NCI-H345 treated with DMSO at 0.1 percent for 48 hours (cell line): ENCODE measurements at regions not wholly inside any gene's neighbourhood (a gene's known extent, or its start where the extent isn't known, plus 50 kb on each side); places are given as distances from the start of the nearest gene placed in this dataset.
A peak's percentile ranks its signal among the peaks of the same experiment; 100 is the strongest.

Source experiments
- DNase-seq: peaks from one replicate; lab custom pipeline; 2025; ENCODE audit not compliant: unreplicated experiment; lab: John Stamatoyannopoulos, UW

DNA sequence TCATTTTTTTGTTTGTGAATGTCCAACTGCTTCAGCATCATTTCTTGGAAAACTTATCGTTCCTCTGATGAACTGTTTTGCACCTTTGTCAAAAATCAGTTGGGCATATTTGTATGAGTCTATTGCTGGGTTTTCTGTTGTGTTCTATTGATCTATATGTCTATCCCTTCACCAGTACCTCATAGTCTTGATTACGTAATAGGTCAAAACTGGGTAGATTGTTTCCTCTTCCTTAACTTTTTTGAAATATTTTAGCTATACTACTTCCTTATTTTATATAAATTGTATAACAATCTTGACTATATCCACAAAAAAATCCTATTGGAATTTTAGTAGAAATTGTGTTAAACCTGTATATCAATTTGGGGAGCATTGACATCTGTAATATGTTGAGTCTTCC, 104.1 kb upstream of the PALS2 start:
- no peak for DNase-seq

DNA sequence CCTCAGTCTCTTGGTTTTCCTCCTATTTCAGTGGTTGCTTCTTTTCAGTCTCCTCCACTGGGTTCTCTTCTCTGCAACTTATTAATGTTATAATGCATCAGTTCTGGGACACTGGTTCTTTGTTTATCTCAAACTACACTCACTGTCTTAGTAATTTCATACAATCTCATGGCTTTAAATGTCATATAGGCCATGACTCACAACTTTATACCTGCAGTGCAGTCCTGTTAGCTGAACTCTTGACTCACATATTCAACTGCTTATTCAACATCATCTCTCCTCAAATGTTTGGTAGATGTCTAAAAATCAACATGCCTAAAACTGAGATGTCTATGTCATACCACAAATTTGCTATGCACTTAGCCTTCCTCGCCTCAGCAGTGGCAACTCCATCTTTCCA, 101.2 kb upstream of the PALS2 start:
- no peak for DNase-seq

DNA sequence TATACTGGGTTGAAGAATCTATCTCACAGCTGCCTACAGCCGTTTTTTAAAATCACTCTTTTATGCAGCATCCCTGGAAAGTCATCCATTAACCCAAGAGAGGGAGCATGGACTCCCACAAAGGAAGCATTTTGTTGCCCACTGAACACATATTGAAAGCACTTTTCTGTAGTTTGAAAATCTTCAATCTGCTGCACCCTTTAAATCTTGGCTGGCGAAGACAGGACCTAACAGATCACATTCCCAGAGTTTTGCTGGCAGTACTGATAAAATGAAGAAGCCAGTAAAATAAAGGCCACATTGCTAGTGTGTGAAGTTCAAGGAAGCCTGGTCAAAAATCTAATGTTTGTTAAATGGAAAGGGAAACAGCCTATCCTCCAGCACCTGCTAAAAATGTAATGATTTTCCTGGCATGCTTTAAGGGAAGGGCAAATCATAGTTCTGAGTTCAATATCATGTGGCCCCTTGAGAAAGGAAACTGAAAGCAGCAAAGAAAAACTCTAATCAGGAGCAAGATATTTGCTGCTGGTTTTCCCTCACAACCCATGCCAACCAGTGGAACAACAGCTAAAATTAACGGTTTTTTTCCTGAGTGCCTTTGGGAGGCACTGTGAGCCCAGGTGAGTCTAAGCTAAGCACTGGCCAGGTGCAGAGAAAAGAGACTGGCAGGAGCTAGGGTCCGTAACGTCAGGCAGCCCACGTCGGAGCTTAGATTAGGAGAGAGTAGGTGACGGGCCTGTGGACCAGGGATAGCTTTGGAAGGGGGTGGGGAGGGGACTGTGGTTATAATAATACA, 97.9 kb upstream of the PALS2 start:
- DNase-seq, result no peak

DNA sequence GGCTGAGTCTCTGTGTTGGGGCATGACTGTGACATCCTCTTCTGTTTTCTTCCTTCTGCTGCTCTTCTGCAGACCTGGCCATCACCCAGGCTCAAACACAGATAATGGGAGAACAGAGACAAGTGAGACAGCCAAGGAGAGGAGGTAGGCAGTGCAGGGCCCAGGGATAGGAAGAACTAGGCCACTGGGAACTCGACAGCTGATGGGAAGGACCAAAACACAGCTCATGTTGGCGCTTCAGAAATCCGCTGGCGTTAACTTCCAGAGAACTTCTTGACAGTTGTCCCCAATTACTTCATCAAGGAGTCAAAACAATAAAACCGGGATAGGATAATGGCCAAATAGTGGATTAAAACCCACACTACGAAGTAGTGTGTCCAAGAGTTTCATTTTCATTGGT, 97.0 kb upstream of the PALS2 start:
- DNase-seq, result no peak

DNA sequence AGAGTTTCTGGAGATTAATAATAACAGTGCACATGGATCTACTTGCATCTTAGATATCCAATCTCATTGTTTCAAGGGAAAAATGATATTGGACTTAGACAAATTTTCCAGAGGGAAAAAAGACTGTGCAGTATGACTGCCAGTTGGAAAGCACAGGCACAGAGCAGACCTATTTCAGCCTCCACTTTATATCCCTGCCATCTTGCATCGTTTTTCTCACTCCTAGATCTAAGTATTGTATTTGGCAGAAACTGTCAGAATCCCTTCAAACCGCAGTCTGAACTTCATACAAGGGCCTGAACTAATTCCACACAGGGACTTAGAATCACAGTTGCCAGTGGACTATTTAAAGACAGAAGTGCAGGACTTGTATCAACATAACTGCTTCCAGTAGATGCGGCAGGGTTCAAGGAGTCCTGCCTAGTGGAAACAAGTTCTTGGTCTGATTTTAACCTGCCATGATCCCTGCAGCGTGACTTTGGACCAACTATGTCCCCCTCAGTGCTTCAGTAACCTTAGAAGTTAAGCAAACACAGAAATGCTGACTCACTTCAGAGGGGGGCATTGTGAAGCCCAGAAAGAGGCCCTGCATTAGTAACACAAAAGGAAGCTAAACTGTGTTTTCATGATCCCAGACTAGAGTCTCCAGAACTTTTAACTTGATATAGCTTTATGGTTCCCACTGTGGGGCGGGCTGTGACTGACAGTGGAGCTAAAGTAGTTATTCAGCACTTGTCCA, 95.7 kb upstream of the PALS2 start:
- DNase-seq, result peak; percentile 60

DNA sequence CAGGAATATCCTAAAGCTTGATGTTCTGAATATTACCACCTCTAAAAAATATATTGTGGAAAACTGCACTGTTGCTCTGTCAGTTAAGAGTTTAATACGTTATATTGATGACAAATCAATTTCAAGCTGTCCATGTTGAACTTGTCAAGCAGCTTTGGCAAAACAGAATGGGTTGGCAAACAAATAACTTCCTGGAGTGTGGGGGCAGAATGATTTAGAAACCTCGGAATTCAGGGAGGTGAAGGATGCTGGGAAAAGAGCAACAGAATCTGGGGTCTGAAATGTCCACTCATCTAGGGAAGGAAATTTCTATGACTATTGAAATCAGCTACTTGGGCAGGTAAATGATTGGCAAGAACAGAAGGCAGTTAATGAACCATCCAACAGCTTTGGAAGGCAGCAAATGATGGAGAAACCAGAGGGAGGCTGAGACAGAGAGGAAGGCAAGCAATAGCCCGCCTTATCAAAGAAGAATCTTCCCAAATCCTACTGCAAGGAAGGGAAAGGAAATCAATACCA, 95.1 kb upstream of the PALS2 start:
- DNase-seq, result peak; percentile 60

DNA sequence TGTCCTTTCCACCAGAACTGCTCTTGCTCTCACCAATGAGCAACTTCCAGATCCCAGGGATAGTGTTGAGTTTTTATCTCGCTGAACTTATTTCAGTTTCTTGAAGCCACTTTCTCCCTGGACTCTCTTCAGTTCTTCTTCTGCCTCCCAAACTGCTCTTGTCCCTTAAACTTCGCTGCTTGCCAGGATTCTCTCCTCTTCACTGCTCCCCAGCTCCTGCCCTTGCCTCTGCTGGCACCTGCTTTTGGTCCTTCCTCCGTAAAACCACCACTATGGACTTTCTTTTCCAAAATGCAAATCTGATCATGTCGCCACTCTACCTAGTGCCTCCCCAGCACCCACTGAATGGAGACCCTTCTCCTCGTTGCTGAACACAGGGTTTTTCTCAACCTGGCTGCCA, 92.8 kb upstream of the PALS2 start:
- no peak for DNase-seq

DNA sequence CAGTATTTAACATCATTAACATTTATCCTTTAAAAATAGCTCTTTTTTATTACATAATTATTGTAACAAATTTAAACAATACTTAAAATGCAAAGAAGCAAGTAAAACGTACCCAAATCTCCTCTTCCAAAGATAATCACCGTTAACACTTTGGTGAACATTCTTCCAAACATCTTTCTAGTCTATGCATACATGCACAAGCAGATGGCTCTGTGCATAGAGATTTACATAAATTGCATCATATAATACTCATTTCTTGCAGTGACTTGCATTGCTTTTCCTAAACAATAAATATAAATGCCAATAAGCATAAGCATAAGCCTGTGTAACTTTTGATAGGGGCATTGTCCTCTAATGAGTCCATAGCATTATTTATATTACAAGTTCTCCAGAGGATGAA, 89.4 kb upstream of the PALS2 start:
- no peak for DNase-seq

DNA sequence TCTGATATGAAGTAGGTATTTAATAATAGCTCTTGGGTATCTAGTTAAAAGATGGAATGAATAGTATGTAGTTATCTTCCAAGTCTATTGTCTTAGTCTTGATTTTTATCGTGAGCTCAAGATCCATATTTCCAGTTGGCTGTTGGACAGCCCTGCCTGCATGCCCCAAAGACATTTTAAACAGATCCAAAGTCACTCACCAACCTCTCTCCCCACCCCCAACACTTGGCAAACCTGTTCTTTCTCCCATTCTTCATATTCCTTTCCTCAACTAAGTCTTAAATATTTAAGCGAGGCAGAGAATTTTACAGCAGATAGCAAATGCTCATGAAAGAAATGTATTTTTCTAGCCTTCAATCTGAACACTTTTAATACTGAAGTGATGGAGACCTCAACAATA, 80.7 kb upstream of the PALS2 start:
- no peak for DNase-seq

DNA sequence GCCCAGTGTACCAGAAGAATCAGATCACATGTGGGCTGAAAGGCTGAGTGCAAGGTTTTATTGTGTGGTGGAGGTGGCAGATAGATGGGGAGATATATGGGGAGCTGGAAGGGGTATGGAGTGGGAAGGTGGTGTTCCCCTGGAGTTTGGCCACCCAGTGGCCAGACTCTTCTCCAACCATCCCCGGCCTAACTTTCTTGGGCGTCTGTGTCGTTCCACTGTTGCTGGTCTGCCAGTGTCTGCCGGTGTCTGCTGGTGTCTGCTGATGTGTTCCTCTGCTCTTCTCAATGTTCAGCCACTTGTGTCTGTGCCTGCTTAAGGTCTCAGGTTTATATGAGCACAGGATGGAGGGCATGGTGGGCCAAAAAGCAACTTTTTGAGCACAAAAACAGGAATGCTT, 78.4 kb upstream of the PALS2 start:
- no peak for DNase-seq

DNA sequence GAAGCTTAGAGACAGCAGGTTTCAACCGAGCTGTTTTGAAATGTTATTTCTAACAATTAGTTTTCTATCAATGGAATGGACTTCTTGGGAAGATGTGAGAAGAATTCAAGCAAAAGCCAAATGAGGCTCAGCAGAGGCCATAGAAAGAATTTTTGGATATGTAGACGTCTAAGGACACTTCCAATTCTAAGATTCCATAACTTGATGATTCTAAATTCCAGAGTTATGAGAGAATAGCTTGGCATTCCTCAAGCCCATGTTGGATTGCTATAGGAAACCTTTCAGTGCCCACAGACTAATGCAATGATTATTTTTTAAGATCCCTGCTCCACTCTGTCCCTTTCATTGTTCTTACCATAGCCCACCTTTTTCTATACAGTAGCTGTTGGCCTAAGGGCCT, 77.2 kb upstream of the PALS2 start:
- DNase-seq, result no peak

DNA sequence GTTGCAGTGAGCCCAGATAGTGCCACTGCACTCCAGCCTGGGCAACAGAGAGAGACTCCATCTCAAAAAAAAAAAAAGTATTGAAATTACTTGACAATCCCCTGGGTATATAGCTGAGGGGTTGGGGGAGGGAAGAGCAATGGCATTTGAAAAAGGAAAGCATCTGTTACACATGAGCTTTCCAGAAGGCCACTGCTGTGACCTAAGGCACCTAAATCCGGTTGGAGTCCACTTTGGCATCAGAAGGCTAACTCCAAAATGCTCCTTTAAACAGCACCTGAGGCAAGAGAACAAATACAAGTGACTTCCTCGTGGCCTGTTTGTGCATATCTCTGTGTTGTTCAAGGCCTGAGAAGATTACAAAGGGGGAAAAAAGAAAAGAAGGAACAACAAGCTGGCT, 74.8 kb upstream of the PALS2 start:
- no peak for DNase-seq

DNA sequence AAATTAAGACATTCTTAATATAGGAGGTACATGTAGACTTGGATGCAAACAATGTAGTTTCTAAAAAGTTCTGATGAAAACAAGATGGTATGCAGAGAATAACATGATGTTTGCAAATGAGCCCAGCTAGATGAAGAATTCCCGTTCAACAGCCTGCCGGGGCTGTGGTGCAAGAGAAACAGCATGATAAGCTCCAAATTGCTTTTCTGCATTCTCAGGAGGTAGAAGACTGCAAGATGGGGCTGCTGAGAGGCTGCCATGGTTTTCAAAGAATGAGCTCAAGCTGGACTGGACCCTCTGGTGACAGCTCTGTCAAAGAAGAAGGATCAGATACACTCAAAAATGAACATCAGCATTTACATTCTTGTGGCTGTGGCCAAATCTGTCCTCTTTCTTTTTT, 73.4 kb upstream of the PALS2 start:
- no peak for DNase-seq

DNA sequence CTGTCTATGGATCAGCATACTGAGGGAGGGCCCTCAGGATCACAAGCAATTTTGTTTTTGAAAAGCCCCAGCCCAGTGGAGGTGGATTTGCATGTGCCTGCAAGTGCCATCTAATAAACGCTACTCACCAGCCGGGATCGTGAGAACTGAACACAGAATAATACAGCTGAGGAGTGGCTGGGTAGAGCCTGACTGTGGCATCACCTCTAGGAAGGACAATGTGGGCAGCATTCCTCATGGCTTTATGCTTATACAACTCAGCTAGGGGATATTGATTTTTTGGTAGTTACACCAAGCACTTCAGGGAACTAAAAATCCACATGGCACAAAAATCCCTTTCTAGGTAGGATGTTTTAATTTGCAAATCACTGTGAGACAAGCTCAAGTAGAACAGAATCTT, 72.7 kb upstream of the PALS2 start:
- DNase-seq, result no peak

DNA sequence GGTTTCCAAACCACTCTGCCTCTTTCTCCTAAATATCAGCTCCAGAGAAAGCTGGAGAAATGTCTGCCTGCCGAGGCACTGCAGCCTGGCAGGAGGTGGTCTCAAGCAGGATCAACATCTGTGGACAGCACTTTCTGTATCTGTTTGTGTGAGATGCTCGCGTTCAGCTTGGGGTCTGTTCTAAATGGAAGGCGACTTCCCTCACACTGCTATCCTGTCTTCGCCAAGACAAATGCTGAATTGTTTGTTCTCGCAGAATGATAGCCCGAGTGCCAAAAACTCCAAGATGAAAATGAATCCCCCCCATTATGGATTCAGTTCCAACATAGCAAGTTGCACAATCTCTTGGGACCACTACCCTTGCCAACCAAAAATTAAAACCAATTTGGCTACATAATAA, 72.2 kb upstream of the PALS2 start:
- no peak for DNase-seq

DNA sequence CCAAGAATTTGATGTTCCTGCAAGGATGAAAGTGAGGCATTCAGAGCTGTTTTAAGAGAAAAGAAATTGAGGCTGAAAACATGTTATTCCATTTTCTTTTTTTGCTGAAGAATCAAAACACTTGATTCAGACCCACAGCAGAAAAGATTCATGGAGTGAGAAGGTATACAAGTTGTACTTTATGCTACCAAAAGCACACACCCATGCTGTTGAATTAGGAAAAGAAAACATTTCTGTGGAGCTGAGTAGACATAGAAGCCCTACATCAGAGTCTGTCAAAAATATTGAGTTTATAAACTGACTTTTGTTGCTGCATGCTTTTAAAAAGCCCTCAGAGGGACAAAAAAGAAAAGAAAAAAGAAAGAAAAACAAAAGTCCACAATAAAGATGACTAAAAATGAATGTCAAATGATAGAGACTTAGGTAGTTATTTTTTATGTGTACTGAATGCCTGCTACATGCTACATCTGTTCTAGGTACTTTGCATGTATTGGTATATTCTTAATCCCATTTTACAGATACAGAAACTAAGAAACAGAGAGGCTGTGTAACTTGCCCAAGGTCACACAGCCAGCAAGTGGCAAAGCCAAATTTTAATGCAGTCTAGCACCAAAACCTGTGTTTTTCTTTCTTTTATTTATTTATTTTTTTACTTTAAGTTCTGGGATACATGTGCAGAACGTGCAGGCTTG, 71.7 kb upstream of the PALS2 start:
- no peak for DNase-seq

DNA sequence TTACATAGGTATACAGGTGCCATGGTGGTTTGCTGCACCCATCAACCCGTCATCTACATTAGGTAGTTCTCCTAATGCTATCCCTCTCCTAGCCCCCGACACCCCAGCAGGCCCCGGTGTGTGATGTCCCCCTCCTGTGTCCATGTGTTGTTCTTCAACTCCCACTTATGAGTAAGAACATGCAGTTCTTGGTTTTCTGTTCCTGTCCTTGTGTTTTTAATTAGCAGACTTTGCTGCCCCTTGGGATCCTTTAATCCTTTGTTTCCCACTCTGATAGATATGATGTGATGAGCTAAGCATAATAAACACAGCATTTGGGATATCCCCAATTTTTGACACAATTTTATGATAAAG, 71.1 kb upstream of the PALS2 start:
- no peak for DNase-seq

DNA sequence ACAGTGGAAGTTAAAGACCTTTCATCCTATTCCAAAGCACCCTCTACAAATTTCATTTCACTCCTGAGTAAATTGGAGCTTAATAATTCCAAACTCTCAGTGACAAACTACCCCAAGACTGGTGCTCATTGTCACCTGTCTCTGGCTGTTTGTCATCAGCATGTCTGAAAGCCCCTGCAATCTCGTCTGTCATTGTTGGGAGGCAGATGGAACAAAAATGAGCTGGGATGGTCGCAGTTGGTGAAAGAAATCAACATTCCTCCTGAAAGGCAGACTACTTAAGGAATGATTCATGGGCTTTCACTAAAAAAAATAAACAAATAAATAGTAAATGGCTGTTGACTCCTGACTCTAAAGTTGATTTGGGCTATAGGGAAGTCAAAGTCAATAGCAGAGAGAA, 69.7 kb upstream of the PALS2 start:
- DNase-seq, result peak; percentile 3

DNA sequence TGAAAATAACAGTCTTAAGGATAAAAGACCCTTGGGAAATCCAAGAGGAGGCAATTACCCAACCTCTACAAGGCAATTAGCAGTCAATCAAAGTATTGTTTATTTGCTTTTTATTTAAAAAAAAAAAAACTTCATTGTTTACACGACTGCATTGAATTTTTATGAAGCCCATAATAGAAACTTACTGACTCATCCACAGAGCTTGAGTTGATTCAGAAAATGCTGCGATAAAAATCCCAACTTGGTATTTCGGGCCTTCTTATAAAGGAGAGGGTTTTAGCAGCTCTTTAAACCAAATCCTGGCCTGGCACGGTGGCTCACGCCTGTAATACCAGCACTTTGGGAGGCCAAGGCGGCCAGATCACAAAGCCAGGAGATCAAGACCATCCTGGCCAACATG, 69.2 kb upstream of the PALS2 start:
- DNase-seq, result no peak

DNA sequence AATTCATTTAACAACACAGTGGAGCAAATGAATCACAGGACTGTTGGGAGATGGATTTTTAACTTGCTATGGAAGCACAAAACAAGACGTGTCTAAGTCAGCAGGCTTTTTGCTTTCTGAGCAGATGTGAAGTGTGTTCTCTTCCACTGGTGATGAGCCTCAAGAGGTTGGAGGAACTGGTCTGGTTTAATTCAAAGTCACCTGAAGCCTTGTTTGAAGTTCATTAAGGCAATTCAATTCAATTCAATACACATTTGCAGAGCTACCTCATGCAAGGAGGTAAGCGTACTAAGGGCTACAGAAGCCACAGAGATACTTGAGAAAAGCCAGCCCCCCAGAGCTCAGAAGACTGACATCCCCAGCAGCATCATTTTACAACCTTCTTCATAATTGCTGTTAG, 68.4 kb upstream of the PALS2 start:
- DNase-seq, result peak; percentile 12

DNA sequence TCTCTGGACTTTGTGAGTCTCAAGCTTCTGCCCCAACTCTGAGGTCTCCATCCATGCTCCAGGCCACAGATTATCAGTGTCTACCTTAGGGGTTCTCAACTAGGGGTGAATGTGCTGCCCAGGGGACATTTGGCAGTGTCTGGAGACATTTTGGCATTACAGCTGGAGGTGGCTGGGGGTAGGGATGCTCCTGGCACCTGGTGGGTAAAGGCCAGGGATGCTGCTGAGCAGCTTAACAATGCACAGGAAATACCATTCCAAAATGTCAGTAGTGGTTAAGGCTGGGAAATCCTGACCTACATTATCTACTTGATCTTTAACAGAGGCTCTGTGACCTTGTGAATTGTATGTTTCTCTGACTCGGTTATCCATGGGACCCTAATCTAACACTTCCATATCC, 67.3 kb upstream of the PALS2 start:
- no peak for DNase-seq

DNA sequence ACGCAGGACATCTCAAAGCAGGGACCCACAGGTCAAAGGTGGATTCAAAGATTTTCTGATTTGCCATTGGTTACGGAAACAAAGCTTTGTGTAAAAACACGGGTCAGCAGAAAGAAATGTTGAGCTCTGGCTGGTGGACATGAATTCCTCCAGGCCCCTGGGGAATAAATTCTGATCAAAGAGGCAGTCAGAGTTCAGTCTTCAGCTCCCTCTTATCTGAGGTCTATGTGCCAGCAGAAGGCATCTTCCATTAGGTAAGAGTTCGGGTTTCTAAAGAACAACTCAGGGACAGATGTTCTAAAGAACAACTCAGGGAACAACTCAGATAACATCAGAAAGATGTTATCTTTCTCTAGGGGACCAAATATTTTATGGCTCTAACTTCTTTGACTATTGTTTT, 64.9 kb upstream of the PALS2 start:
- DNase-seq, result no peak
